AG04450 (cell line): ENCODE measurements at regions not wholly inside any gene's neighbourhood (a gene's known extent, or its start where the extent isn't known, plus 50 kb on each side); places are given as distances from the start of the nearest gene placed in this dataset.
A peak's percentile ranks its signal among the peaks of the same experiment; 100 is the strongest.

ENCODE experiments used
- CTCF ChIA-PET: fragments of 300-600, 350-600 bp; formaldehyde crosslinking; extraction: SDS; loops from one replicate; lab custom pipeline; 2022; ENCODE audit warnings: antibody characterized with exemption, inconsistent platforms; lab: Charles Lee
- POLR2A ChIA-PET: fragments of 350-600 bp; formaldehyde crosslinking; extraction: SDS; loops from one replicate; lab custom pipeline; 2021; ENCODE audit warnings: antibody characterized with exemption, inconsistent platforms; lab: Yijun Ruan, JAX
- DNase-seq: peaks from one replicate; pipeline ENCODE4 v3.0.0-alpha.2; 2011; ENCODE audit warnings: low read depth, low spot score
- H3K27ac ChIP-seq: one replicate; pipeline ENCODE4 v1.5.1; 2012; ENCODE audit warnings: low read depth, low read length, control low read depth
- H3K27me3 ChIP-seq: one replicate; pipeline ENCODE4 v1.6.0; 2012; ENCODE audit warnings: low read length; ENCODE audit not compliant: control insufficient read depth, insufficient read depth
- H3K4me3 ChIP-seq: 2 replicates; pipeline ENCODE4 v1.5.1; 2011; ENCODE audit warnings: mild to moderate bottlenecking, low read depth, low read length, control low read depth
- H3K9me3 ChIP-seq: 2 replicates; pipeline ENCODE4 v1.5.1; 2012; ENCODE audit warnings: low read length; ENCODE audit not compliant: control insufficient read depth, insufficient read depth
- TF ChIP-seq, protein P1 (sequence below): IDR thresholded peaks from 2 replicates; pipeline ENCODE4 v1.5.1; 2011; ENCODE audit warnings: low read depth, low read length, control low read depth, inconsistent platforms

DNA sequence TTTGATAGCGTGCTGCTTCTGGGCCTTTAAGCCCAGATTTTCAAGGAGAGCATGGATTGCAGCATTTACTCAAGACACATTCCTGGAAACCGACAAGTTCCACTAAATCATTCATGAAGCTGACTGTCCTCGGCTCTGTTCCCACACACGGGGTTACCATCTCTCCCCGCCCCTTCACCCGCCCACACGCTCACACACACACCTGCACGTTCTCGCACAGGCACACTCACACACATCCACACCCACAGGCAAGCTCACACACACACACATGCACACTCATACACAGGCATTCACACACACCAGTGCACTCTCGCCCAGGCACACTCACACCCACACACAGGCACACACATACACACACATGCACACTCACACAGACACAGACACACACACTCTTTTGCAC is 150.0 kb upstream of the AGAP1 start:
- Histone ChIP-seq H3K9me3 (peaks cover 17% of the 10 kb centered on the region), H3K27ac (no peak overlapping the region)
- DNase-seq: no peak

DNA sequence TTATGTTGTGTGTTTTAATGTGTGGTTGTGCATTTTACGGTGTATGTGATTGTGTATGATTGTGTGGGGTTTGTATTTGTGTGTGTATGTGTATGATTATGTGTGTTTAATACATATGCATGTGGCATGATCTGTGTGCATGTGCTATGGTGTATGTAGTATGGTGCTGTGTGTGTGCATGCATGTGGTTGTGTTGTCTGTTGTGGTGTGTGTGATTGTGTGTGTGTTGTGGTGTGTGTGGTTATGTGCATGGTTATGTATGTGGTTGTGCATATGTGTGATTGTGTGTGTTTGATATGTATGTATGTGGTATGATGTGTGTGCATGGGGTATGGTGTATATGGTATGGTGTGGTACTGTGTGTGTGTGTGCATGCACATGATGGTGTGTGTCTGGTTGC is 148.1 kb upstream of the AGAP1 start:
- TF ChIP-seq, protein P1, sequence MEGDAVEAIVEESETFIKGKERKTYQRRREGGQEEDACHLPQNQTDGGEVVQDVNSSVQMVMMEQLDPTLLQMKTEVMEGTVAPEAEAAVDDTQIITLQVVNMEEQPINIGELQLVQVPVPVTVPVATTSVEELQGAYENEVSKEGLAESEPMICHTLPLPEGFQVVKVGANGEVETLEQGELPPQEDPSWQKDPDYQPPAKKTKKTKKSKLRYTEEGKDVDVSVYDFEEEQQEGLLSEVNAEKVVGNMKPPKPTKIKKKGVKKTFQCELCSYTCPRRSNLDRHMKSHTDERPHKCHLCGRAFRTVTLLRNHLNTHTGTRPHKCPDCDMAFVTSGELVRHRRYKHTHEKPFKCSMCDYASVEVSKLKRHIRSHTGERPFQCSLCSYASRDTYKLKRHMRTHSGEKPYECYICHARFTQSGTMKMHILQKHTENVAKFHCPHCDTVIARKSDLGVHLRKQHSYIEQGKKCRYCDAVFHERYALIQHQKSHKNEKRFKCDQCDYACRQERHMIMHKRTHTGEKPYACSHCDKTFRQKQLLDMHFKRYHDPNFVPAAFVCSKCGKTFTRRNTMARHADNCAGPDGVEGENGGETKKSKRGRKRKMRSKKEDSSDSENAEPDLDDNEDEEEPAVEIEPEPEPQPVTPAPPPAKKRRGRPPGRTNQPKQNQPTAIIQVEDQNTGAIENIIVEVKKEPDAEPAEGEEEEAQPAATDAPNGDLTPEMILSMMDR: no peak
- POLR2A ChIA-PET: no interaction called here
- CTCF ChIA-PET: no interaction called here
- Histone ChIP-seq H3K27me3 (peaks cover 7% of the 10 kb centered on the region), H3K27ac (no peak overlapping the region), H3K4me3 (no peak overlapping the region), H3K9me3 (peaks cover 17% of the 10 kb centered on the region)
- no peak for DNase-seq

More for the DNA sequence above, 150.0 kb upstream of the AGAP1 start:
- Histone ChIP-seq H3K4me3 (no peak overlapping the region), H3K27me3 (peaks cover 4% of the 10 kb centered on the region)
- TF ChIP-seq, protein P1: no peak
- CTCF ChIA-PET: no interaction called here
- POLR2A ChIA-PET: no interaction called here

DNA sequence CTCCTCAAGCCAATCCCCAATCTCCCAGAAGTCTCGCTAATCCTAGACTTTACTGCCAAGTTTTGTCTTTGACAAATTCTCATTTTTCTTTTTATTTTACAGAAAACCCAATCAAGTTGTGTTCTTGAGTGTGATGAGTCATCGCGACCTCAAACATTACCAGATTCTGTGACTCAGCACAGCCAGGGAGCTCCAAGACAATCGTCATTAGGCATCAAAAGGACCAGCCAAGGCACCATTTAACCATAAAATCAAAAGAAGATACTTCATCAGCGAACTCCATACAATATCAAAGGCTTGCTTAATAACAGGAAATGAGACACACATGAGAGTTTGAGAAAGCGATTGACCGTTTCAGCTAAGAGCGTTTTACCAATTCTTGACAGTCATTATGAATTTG is 146.2 kb upstream of the AGAP1 start:
- Histone ChIP-seq H3K27me3 (peaks cover 2% of the 10 kb centered on the region), H3K9me3 (peaks cover 13% of the 10 kb centered on the region), H3K4me3 (no peak overlapping the region), H3K27ac (no peak overlapping the region)
- TF ChIP-seq, protein P1: no peak
- POLR2A ChIA-PET: no interaction called here
- peak; percentile 29 for DNase-seq
- CTCF ChIA-PET: no interaction called here

DNA sequence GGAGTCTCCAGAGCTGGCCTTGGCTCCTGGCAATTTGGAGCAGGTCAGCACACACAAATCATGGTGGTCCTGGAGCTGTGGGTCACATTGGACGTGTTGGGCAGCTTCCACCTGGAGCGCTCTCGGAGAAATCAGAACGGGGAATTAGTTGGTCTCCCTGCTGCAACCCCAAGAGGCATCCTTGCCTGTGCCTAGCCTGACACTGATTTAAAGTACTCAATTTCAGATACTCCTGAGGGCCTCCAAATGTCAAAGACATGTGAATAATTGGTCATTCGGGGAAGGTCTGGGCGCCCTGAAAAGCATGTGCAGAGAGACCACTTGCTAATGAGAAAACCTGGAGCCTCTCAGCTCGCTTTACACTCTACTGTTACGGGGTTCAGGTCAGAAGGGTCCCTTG is 145.5 kb upstream of the AGAP1 start:
- POLR2A ChIA-PET: no interaction called here
- TF ChIP-seq, protein P1: no peak

DNA sequence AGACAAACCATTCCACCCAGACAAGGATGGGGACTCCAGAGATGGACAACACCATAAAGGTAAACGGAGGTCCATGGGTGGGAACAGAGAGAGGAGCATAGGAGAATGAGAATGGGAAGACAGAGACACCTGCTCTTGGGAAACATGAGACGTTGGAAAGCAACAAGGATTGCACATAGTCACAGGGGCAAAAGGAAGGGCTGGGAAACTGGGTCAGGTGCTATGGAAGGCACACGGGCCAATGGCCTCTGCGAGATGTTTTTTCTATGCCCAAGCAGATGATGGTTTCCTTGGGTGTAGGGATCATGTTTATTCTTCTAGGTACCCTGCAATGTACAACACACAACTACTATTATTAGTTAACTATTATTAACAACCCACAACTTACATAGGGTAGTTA is 143.6 kb upstream of the AGAP1 start:
- Histone ChIP-seq H3K4me3 (no peak overlapping the region), H3K27me3 (peaks cover 13% of the 10 kb centered on the region), H3K27ac (no peak overlapping the region), H3K9me3 (peaks cover 10% of the 10 kb centered on the region)
- no peak for DNase-seq
- ChIA-PET CTCF (interaction anchor here (0.6 kb wide), 1 partner anchor 1236 kb away, joined by 3 read pairs; no protein-coding TSS in a partner anchor), POLR2A (no interaction called here)
- TF ChIP-seq, protein P1: no peak

More for the DNA sequence above, 145.5 kb upstream of the AGAP1 start:
- Histone ChIP-seq H3K4me3 (no peak overlapping the region), H3K27me3 (peaks cover 6% of the 10 kb centered on the region), H3K9me3 (peaks cover 13% of the 10 kb centered on the region), H3K27ac (no peak overlapping the region)
- CTCF ChIA-PET: no interaction called here
- DNase-seq: no peak
